ENCODE measurements at regions not wholly inside any gene's neighbourhood (a gene's known extent, or its start where the extent isn't known, plus 50 kb on each side); places are given as distances from the start of the nearest gene placed in this dataset.

GRCh38 chr17:63033142-63033541, 67.1 kb downstream of the TANC2 start:
- H3K9me3 Mint-ChIP-seq = no peaks in the 10 kb centered on the region
- no peaks in the 10 kb centered on the region for H3K36me3 ChIP-seq (ENCODE audit: insufficient read depth, low read length)
- H3K27me3 ChIP-seq (ENCODE audit: insufficient read depth, low read length, poor library complexity, severe bottlenecking) = no peaks in the 10 kb centered on the region
- no peak for DNase-seq
- no peaks in the 10 kb centered on the region for H3K4me1 ChIP-seq (ENCODE audit: insufficient read depth, low read length)
- H3K9me3 ChIP-seq (ENCODE audit: low read length) = no peaks in the 10 kb centered on the region
- POLR2A ChIA-PET = no interaction called here
- no peak overlapping the region for H3K27ac ChIP-seq (ENCODE audit: low read depth, low read length)
- H3K4me3 ChIP-seq (ENCODE audit: low read length) = no peak overlapping the region
- CTCF ChIA-PET = no interaction called here
- H3K4me3 Mint-ChIP-seq = no peak overlapping the region
- H3K27me3 Mint-ChIP-seq = no peaks in the 10 kb centered on the region
- H3K4me1 Mint-ChIP-seq = peaks cover 13 to 15% (median 14%) of the 10 kb centered on the region in 3 donors
- peaks cover 1 to 3% (median 2%) of the 10 kb centered on the region in 3 donors for H3K36me3 Mint-ChIP-seq
- H3K27ac Mint-ChIP-seq = no peak overlapping the region

GRCh38 chr17:63035271-63035670, 69.2 kb downstream of the TANC2 start:
- H3K4me1 Mint-ChIP-seq = peaks cover 14 to 25% (median 23%) of the 10 kb centered on the region in 3 donors
- H3K9me3 ChIP-seq (ENCODE audit: low read length) = no peaks in the 10 kb centered on the region
- H3K27ac Mint-ChIP-seq = no peak overlapping the region
- ChIA-PET CTCF (no interaction called here), POLR2A (no interaction called here)
- no peak overlapping the region for H3K4me3 Mint-ChIP-seq
- no peaks in the 10 kb centered on the region for H3K27me3 Mint-ChIP-seq
- DNase-seq = no peak
- no peaks in the 10 kb centered on the region for H3K9me3 Mint-ChIP-seq
- H3K4me1 ChIP-seq (ENCODE audit: insufficient read depth, low read length) = no peaks in the 10 kb centered on the region
- H3K27me3 ChIP-seq (ENCODE audit: insufficient read depth, low read length, poor library complexity, severe bottlenecking) = no peaks in the 10 kb centered on the region
- no peak overlapping the region for H3K4me3 ChIP-seq (ENCODE audit: low read length)
- H3K36me3 ChIP-seq (ENCODE audit: insufficient read depth, low read length) = no peaks in the 10 kb centered on the region
- no peak overlapping the region for H3K27ac ChIP-seq (ENCODE audit: low read depth, low read length)
- H3K36me3 Mint-ChIP-seq = peaks cover 1 to 3% (median 2%) of the 10 kb centered on the region in 3 donors

- H3K27me3 Mint-ChIP-seq = no peaks in the 10 kb centered on the region
- H3K27ac Mint-ChIP-seq = peak overlapping the region in 2 of 8 donors; percentile 1 to 52
- H3K4me3 Mint-ChIP-seq = no peak overlapping the region
- CTCF ChIA-PET = no interaction called here
- POLR2A ChIA-PET = no interaction called here
- H3K4me1 Mint-ChIP-seq = peaks cover 14 to 28% (median 23%) of the 10 kb centered on the region in 3 donors
- H3K27me3 ChIP-seq (ENCODE audit: insufficient read depth, low read length, poor library complexity, severe bottlenecking) = no peaks in the 10 kb centered on the region
- peaks cover 1 to 3% (median 2%) of the 10 kb centered on the region in 3 donors for H3K36me3 Mint-ChIP-seq
- no peak overlapping the region for H3K4me3 ChIP-seq (ENCODE audit: low read length)
- no peaks in the 10 kb centered on the region for H3K9me3 ChIP-seq (ENCODE audit: low read length)
- no peaks in the 10 kb centered on the region for H3K4me1 ChIP-seq (ENCODE audit: insufficient read depth, low read length)
- H3K9me3 Mint-ChIP-seq = no peaks in the 10 kb centered on the region
- H3K36me3 ChIP-seq (ENCODE audit: insufficient read depth, low read length) = no peaks in the 10 kb centered on the region
- DNase-seq = no peak
- H3K27ac ChIP-seq (ENCODE audit: low read depth, low read length) = no peak overlapping the region
Measured at GRCh38 chr17:63035695-63036094, 69.7 kb downstream of the TANC2 start.

- H3K4me1 Mint-ChIP-seq = peaks cover 14 to 28% (median 23%) of the 10 kb centered on the region in 3 donors
- Histone ChIP-seq H3K27me3 (ENCODE audit: insufficient read depth, low read length, poor library complexity, severe bottlenecking) (no peaks in the 10 kb centered on the region), H3K9me3 (ENCODE audit: low read length) (no peaks in the 10 kb centered on the region), H3K4me1 (ENCODE audit: insufficient read depth, low read length) (no peaks in the 10 kb centered on the region), H3K27ac (ENCODE audit: low read depth, low read length) (no peak overlapping the region), H3K4me3 (ENCODE audit: low read length) (no peak overlapping the region), H3K36me3 (ENCODE audit: insufficient read depth, low read length) (no peaks in the 10 kb centered on the region)
- no peaks in the 10 kb centered on the region for H3K9me3 Mint-ChIP-seq
- no peaks in the 10 kb centered on the region for H3K27me3 Mint-ChIP-seq
- POLR2A ChIA-PET = no interaction called here
- H3K36me3 Mint-ChIP-seq = no peaks in the 10 kb centered on the region
- no peak overlapping the region for H3K27ac Mint-ChIP-seq
- CTCF ChIA-PET = no interaction called here
- H3K4me3 Mint-ChIP-seq = no peak overlapping the region
- no peak for DNase-seq
Measured at GRCh38 chr17:63039342-63039741, 73.3 kb downstream of the TANC2 start.

- H3K9me3 ChIP-seq (ENCODE audit: low read length) = no peaks in the 10 kb centered on the region
- peaks cover 14 to 28% (median 18%) of the 10 kb centered on the region in 3 donors for H3K4me1 Mint-ChIP-seq
- H3K4me3 Mint-ChIP-seq = no peak overlapping the region
- no peak overlapping the region for H3K27ac ChIP-seq (ENCODE audit: low read depth, low read length)
- no peaks in the 10 kb centered on the region for H3K4me1 ChIP-seq (ENCODE audit: insufficient read depth, low read length)
- H3K36me3 Mint-ChIP-seq = no peaks in the 10 kb centered on the region
- POLR2A ChIA-PET = no interaction called here
- no peak for DNase-seq
- no peak overlapping the region for H3K4me3 ChIP-seq (ENCODE audit: low read length)
- H3K9me3 Mint-ChIP-seq = no peaks in the 10 kb centered on the region
- no peak overlapping the region for H3K27ac Mint-ChIP-seq
- no peaks in the 10 kb centered on the region for H3K27me3 Mint-ChIP-seq
- no peaks in the 10 kb centered on the region for H3K27me3 ChIP-seq (ENCODE audit: insufficient read depth, low read length, poor library complexity, severe bottlenecking)
- CTCF ChIA-PET = no interaction called here
- no peaks in the 10 kb centered on the region for H3K36me3 ChIP-seq (ENCODE audit: insufficient read depth, low read length)
Measured at GRCh38 chr17:63039899-63040602, 74.0 kb downstream of the TANC2 start.

GRCh38 chr17:63040816-63041215, 74.8 kb downstream of the TANC2 start:
- ChIA-PET POLR2A (no interaction called here), CTCF (no interaction called here)
- Mint-ChIP-seq H3K27me3 (no peaks in the 10 kb centered on the region), H3K27ac (no peak overlapping the region), H3K36me3 (no peaks in the 10 kb centered on the region), H3K9me3 (no peaks in the 10 kb centered on the region), H3K4me3 (no peak overlapping the region), H3K4me1 (peaks cover 8 to 21% (median 12%) of the 10 kb centered on the region in 3 donors)
- Histone ChIP-seq H3K36me3 (ENCODE audit: insufficient read depth, low read length) (no peaks in the 10 kb centered on the region), H3K9me3 (ENCODE audit: low read length) (no peaks in the 10 kb centered on the region), H3K4me1 (ENCODE audit: insufficient read depth, low read length) (no peaks in the 10 kb centered on the region), H3K4me3 (ENCODE audit: low read length) (no peak overlapping the region), H3K27ac (ENCODE audit: low read depth, low read length) (no peak overlapping the region), H3K27me3 (ENCODE audit: insufficient read depth, low read length, poor library complexity, severe bottlenecking) (no peaks in the 10 kb centered on the region)
- no peak for DNase-seq

GRCh38 chr17:63041251-63041650, 75.2 kb downstream of the TANC2 start:
- CTCF ChIA-PET = no interaction called here
- no peak overlapping the region for H3K27ac Mint-ChIP-seq
- H3K27me3 Mint-ChIP-seq = no peaks in the 10 kb centered on the region

GRCh38 chr17:63041722-63042121, 75.7 kb downstream of the TANC2 start:
- Mint-ChIP-seq H3K27ac (no peak overlapping the region), H3K27me3 (no peaks in the 10 kb centered on the region)

More at GRCh38 chr17:63041251-63041650, 75.2 kb downstream of the TANC2 start:
- POLR2A ChIA-PET = interaction anchor here (0.6 kb wide), 1 partner anchor 476 kb away, joined by 6 read pairs; no protein-coding TSS in a partner anchor
- Histone ChIP-seq H3K36me3 (ENCODE audit: insufficient read depth, low read length) (no peaks in the 10 kb centered on the region), H3K27me3 (ENCODE audit: insufficient read depth, low read length, poor library complexity, severe bottlenecking) (no peaks in the 10 kb centered on the region), H3K27ac (ENCODE audit: low read depth, low read length) (no peak overlapping the region), H3K9me3 (ENCODE audit: low read length) (no peaks in the 10 kb centered on the region), H3K4me3 (ENCODE audit: low read length) (no peak overlapping the region), H3K4me1 (ENCODE audit: insufficient read depth, low read length) (no peaks in the 10 kb centered on the region)
- H3K36me3 Mint-ChIP-seq = no peaks in the 10 kb centered on the region
- no peaks in the 10 kb centered on the region for H3K9me3 Mint-ChIP-seq
- peaks cover 4 to 18% (median 9%) of the 10 kb centered on the region in 3 donors for H3K4me1 Mint-ChIP-seq
- no peak for DNase-seq
- no peak overlapping the region for H3K4me3 Mint-ChIP-seq

More at GRCh38 chr17:63041722-63042121, 75.7 kb downstream of the TANC2 start:
- Mint-ChIP-seq H3K9me3 (no peaks in the 10 kb centered on the region), H3K4me3 (no peak overlapping the region), H3K4me1 (peaks cover 0 to 15% (median 9%) of the 10 kb centered on the region in 3 donors), H3K36me3 (no peaks in the 10 kb centered on the region)
- no peaks in the 10 kb centered on the region for H3K9me3 ChIP-seq (ENCODE audit: low read length)
- H3K27me3 ChIP-seq (ENCODE audit: insufficient read depth, low read length, poor library complexity, severe bottlenecking) = no peaks in the 10 kb centered on the region
- no peak for DNase-seq
- ChIA-PET POLR2A (interaction anchor here (0.6 kb wide), 1 partner anchor 476 kb away, joined by 6 read pairs; no protein-coding TSS in a partner anchor), CTCF (no interaction called here)
- H3K27ac ChIP-seq (ENCODE audit: low read depth, low read length) = no peak overlapping the region
- H3K4me3 ChIP-seq (ENCODE audit: low read length) = no peak overlapping the region
- H3K36me3 ChIP-seq (ENCODE audit: insufficient read depth, low read length) = no peaks in the 10 kb centered on the region
- H3K4me1 ChIP-seq (ENCODE audit: insufficient read depth, low read length) = no peaks in the 10 kb centered on the region

All from CD8-positive, alpha-beta memory T cell (primary cell).